GM19467 (cell line): ENCODE measurements at regions not wholly inside any gene's neighbourhood (a gene's known extent, or its start where the extent isn't known, plus 50 kb on each side); places are given as distances from the start of the nearest gene placed in this dataset.
A peak's percentile ranks its signal among the peaks of the same experiment; 100 is the strongest.
"Not testable (repeated sequence)": the region's sequence is repeated elsewhere in the genome, so short reads cannot be mapped to it uniquely, and the experiment has no call there.

Experiments
- ATAC-seq: cut with Tn5 transposase; IDR thresholded peaks from one replicate; pipeline ENCODE4 v1.9.1; 2021; ENCODE audit warnings: mild to moderate bottlenecking, moderate library complexity; ENCODE audit not compliant: unreplicated experiment

- no peak for ATAC-seq
Observed at GRCh38 chr3:40878464-40878905, 320.8 kb upstream of the CTNNB1 start.

- ATAC-seq, result no peak
Observed at GRCh38 chr3:40885430-40885829, 313.9 kb upstream of the CTNNB1 start.

- no peak for ATAC-seq
Observed at GRCh38 chr3:40886660-40887425, 312.5 kb upstream of the CTNNB1 start.

GRCh38 chr3:40891186-40891585 lies 308.1 kb upstream of the CTNNB1 start:
- ATAC-seq, result no peak

- no peak for ATAC-seq
Observed at GRCh38 chr3:40895109-40895508, 304.2 kb upstream of the CTNNB1 start.

- no peak for ATAC-seq
Observed at GRCh38 chr3:40899286-40899712, 300.0 kb upstream of the CTNNB1 start.

- no peak for ATAC-seq
Observed at GRCh38 chr3:40901298-40901697, 298.0 kb upstream of the CTNNB1 start.

GRCh38 chr3:40901796-40902195 lies 297.5 kb upstream of the CTNNB1 start:
- no peak for ATAC-seq

GRCh38 chr3:40907907-40908465 lies 291.3 kb upstream of the CTNNB1 start:
- not testable (repeated sequence) for ATAC-seq

GRCh38 chr3:40908612-40909011 lies 290.7 kb upstream of the CTNNB1 start:
- no peak for ATAC-seq

GRCh38 chr3:40911264-40911663 lies 288.0 kb upstream of the CTNNB1 start:
- no peak for ATAC-seq

- peak; percentile 58 for ATAC-seq
Observed at GRCh38 chr3:40911928-40912327, 287.4 kb upstream of the CTNNB1 start.

GRCh38 chr3:40912461-40912860 lies 286.8 kb upstream of the CTNNB1 start:
- no peak for ATAC-seq

GRCh38 chr3:40913192-40913591 lies 286.1 kb upstream of the CTNNB1 start:
- no peak for ATAC-seq

- no peak for ATAC-seq
Observed at GRCh38 chr3:40913641-40914040, 285.7 kb upstream of the CTNNB1 start.

GRCh38 chr3:40914475-40914874 lies 284.8 kb upstream of the CTNNB1 start:
- ATAC-seq, result no peak

GRCh38 chr3:40915346-40915865 lies 283.9 kb upstream of the CTNNB1 start:
- ATAC-seq, result no peak

GRCh38 chr3:40920041-40920440 lies 279.3 kb upstream of the CTNNB1 start:
- ATAC-seq, result no peak

- no peak for ATAC-seq
Observed at GRCh38 chr3:40921251-40921650, 278.1 kb upstream of the CTNNB1 start.

- no peak for ATAC-seq
Observed at GRCh38 chr3:40923143-40923542, 276.2 kb upstream of the CTNNB1 start.

- ATAC-seq, result no peak
Observed at GRCh38 chr3:40923651-40924050, 275.7 kb upstream of the CTNNB1 start.

- no peak for ATAC-seq
Observed at GRCh38 chr3:40924559-40925141, 274.7 kb upstream of the CTNNB1 start.
